Stimulated activated naive CD8-positive, alpha-beta T cell treated with anti-CD3 and anti-CD28 coated beads, Interleukin-15, Interleukin-2, amounts not matched to agents 100 U/mL and 50 U/mL, for 24 hours (primary cell): ENCODE measurements at regions not wholly inside any gene's neighbourhood (a gene's known extent, or its start where the extent isn't known, plus 50 kb on each side); places are given as distances from the start of the nearest gene placed in this dataset.

ENCODE experiments used
- ATAC-seq: fragments of 150-1000 bp; cut with Tn5 transposase; one replicate; pipeline ENCODE4 v1.10.0; 2021
- DNase-seq: peaks from one replicate; pipeline ENCODE4 v3.0.0; 2021

- no peak for DNase-seq
- ATAC-seq: no peak
Measured at GRCh38 chr10:109487691-109488090, 435.6 kb downstream of the XPNPEP1 start.

- ATAC-seq (no peak), DNase-seq (no peak)
Measured at GRCh38 chr10:109480836-109481235, 442.5 kb downstream of the XPNPEP1 start.

GRCh38 chr10:109475711-109476421, 447.4 kb downstream of the XPNPEP1 start:
- ATAC-seq (no peak), DNase-seq (no peak)

- no peak for ATAC-seq
- DNase-seq: no peak
Measured at GRCh38 chr10:109474812-109475211, 448.5 kb downstream of the XPNPEP1 start.

- DNase-seq (no peak), ATAC-seq (no peak)
Measured at GRCh38 chr10:109474261-109474660, 449.1 kb downstream of the XPNPEP1 start.

- no peak for ATAC-seq
- DNase-seq: no peak
Measured at GRCh38 chr10:109467551-109467950, 455.8 kb downstream of the XPNPEP1 start.

GRCh38 chr10:109464949-109465348, 458.4 kb downstream of the XPNPEP1 start:
- DNase-seq: no peak
- no peak for ATAC-seq

GRCh38 chr10:109457302-109457638, 466.0 kb downstream of the XPNPEP1 start:
- ATAC-seq: no peak
- DNase-seq: no peak

GRCh38 chr10:109456566-109457301, 466.6 kb downstream of the XPNPEP1 start:
- ATAC-seq: no peak
- DNase-seq: no peak

- no peak for DNase-seq
- ATAC-seq: no peak
Measured at GRCh38 chr10:109454691-109455090, 468.6 kb downstream of the XPNPEP1 start.

- no peak for DNase-seq
- ATAC-seq: no peak
Measured at GRCh38 chr10:109451879-109452278, 471.4 kb downstream of the XPNPEP1 start.

GRCh38 chr10:109450702-109451101, 472.6 kb downstream of the XPNPEP1 start:
- DNase-seq: no peak
- no peak for ATAC-seq

- no peak for DNase-seq
- ATAC-seq: no peak
Measured at GRCh38 chr10:109433434-109433833, 489.9 kb downstream of the XPNPEP1 start.

GRCh38 chr10:109432281-109432680, 491.0 kb downstream of the XPNPEP1 start:
- no peak for DNase-seq
- ATAC-seq: no peak

GRCh38 chr10:109430799-109431198, 492.5 kb downstream of the XPNPEP1 start:
- ATAC-seq (no peak), DNase-seq (no peak)

- no peak for ATAC-seq
- DNase-seq: no peak
Measured at GRCh38 chr10:109430043-109430760, 493.1 kb downstream of the XPNPEP1 start.

GRCh38 chr10:109428775-109429491, 494.4 kb downstream of the XPNPEP1 start:
- DNase-seq (no peak), ATAC-seq (no peak)

- ATAC-seq (no peak), DNase-seq (no peak)
Measured at GRCh38 chr10:109427411-109427810, 495.9 kb downstream of the XPNPEP1 start.

GRCh38 chr10:109426987-109427386, 496.3 kb downstream of the XPNPEP1 start:
- ATAC-seq (no peak), DNase-seq (no peak)

- ATAC-seq (no peak), DNase-seq (no peak)
Measured at GRCh38 chr10:109418795-109419194, 504.5 kb downstream of the XPNPEP1 start.

GRCh38 chr10:109417803-109418202, 505.5 kb downstream of the XPNPEP1 start:
- no peak for ATAC-seq
- no peak for DNase-seq

- ATAC-seq (no peak), DNase-seq (no peak)
Measured at GRCh38 chr10:109412353-109412752, 511.0 kb downstream of the XPNPEP1 start.

GRCh38 chr10:109411917-109412316, 511.4 kb downstream of the XPNPEP1 start:
- ATAC-seq (no peak), DNase-seq (no peak)
